Suprapubic skin (tissue), 4 donors: ENCODE measurements at regions not wholly inside any gene's neighbourhood (a gene's known extent, or its start where the extent isn't known, plus 50 kb on each side); places are given as distances from the start of the nearest gene placed in this dataset.

Experiments
- CTCF ChIP-seq, 2 donors: fragments of 200-600 bp in 1 of 2; fragments of 450-650 bp in 1 of 2; sonication (generic) in 1 of 2; IDR thresholded peaks; one replicate each; pipeline ENCODE4 v1.5.1; 2016 to 2019; ENCODE audit warnings: antibody characterized with exemption in 2 of 2, mild to moderate bottlenecking in 1 of 2, moderate library complexity in 1 of 2
- EP300 ChIP-seq: sonication (generic); formaldehyde crosslinking; IDR thresholded peaks from one replicate; pipeline ENCODE4 v1.6.1; 2017; ENCODE audit warnings: antibody characterized with exemption
- POLR2A ChIP-seq, 2 donors: fragments of 450-650 bp; IDR thresholded peaks; one replicate each; pipeline ENCODE4 v1.6.1; 2017; ENCODE audit warnings: antibody characterized with exemption in 2 of 2, mild to moderate bottlenecking in 2 of 2, moderate library complexity in 2 of 2
- POLR2AphosphoS5 ChIP-seq, 3 donors: sonication (generic); formaldehyde crosslinking; IDR thresholded peaks; one replicate each; pipeline ENCODE4 v1.6.1; 2017; ENCODE audit warnings: antibody characterized with exemption in 3 of 3

DNA sequence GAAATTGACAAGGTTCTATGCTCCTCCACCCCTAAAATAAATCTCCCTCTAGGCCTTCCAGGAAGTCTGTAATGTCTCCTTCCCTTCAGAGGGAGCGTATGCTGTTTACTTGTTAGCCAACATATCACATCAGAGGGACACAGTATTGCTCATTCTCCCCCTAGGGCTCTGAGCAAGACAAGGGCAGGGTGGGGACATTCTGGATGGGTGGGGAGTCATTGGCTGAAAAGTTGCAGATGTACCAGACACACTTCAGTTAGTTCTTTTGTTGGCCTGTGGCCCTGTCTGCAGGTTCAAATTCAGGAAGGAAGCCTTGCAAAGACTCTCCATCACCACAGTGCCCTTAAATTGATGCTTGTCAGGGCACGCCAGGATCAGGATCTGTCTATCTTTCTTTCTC lies 106.3 kb upstream of the TEX13D start:
- TF ChIP-seq POLR2A (IDR thresholded peaks at IDR 0.05) (no peak), CTCF (IDR thresholded peaks at IDR 0.05) (no peak), EP300 (no peak), POLR2AphosphoS5 (IDR thresholded peaks at IDR 0.05) (no peak)
